ENCODE measurements at regions not wholly inside any gene's neighbourhood (a gene's known extent, or its start where the extent isn't known, plus 50 kb on each side); places are given as distances from the start of the nearest gene placed in this dataset.

DNA sequence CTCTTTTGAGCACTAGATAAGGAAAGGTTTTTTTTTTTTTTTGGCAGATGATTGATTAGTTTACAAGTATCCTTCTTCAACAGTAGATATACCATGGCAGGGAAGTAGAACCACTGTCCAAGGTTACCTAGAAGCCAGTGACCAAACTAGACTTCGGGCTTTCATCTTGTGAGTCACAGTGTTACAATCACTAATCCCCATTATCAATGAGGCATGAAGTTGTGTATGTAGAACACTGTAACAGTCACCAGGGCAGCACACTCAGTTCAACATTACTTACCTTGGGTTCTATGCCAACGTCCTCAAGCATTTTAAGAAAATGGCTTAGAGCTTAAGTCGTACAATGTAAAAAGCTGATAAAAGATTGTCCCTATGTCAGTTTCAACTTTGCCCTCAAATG is 430.9 kb downstream of the ETS1 start (continued):
- TF ChIP-seq, protein P1, sequence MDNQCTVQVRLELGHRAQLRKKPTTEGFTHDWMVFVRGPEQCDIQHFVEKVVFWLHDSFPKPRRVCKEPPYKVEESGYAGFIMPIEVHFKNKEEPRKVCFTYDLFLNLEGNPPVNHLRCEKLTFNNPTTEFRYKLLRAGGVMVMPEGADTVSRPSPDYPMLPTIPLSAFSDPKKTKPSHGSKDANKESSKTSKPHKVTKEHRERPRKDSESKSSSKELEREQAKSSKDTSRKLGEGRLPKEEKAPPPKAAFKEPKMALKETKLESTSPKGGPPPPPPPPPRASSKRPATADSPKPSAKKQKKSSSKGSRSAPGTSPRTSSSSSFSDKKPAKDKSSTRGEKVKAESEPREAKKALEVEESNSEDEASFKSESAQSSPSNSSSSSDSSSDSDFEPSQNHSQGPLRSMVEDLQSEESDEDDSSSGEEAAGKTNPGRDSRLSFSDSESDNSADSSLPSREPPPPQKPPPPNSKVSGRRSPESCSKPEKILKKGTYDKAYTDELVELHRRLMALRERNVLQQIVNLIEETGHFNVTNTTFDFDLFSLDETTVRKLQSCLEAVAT (IDR thresholded peaks at IDR 0.05), result no peak
- TF ChIP-seq, protein P2, sequence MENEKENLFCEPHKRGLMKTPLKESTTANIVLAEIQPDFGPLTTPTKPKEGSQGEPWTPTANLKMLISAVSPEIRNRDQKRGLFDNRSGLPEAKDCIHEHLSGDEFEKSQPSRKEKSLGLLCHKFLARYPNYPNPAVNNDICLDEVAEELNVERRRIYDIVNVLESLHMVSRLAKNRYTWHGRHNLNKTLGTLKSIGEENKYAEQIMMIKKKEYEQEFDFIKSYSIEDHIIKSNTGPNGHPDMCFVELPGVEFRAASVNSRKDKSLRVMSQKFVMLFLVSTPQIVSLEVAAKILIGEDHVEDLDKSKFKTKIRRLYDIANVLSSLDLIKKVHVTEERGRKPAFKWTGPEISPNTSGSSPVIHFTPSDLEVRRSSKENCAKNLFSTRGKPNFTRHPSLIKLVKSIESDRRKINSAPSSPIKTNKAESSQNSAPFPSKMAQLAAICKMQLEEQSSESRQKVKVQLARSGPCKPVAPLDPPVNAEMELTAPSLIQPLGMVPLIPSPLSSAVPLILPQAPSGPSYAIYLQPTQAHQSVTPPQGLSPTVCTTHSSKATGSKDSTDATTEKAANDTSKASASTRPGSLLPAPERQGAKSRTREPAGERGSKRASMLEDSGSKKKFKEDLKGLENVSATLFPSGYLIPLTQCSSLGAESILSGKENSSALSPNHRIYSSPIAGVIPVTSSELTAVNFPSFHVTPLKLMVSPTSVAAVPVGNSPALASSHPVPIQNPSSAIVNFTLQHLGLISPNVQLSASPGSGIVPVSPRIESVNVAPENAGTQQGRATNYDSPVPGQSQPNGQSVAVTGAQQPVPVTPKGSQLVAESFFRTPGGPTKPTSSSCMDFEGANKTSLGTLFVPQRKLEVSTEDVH (IDR thresholded peaks at IDR 0.05; ENCODE audit: low read depth, partially characterized antibody), result no peak
- TF ChIP-seq MEF2A (IDR thresholded peaks at IDR 0.05; ENCODE audit: insufficient read depth, low read depth, low read length) (no peak), SPI1 (IDR thresholded peaks at IDR 0.05; ENCODE audit: borderline replicate concordance, insufficient read depth, low read depth, low read length) (no peak), CBFB (IDR thresholded peaks at IDR 0.05; ENCODE audit: low read depth) (no peak), JUNB (IDR thresholded peaks at IDR 0.05) (no peak), PAX8 (IDR thresholded peaks at IDR 0.05) (no peak), SMC3 (IDR thresholded peaks at IDR 0.05; ENCODE audit: borderline replicate concordance, low read length) (no peak), RCOR1 (conservative IDR thresholded peaks at IDR 0.05; ENCODE audit: low read depth, low read length) (no peak)

DNA sequence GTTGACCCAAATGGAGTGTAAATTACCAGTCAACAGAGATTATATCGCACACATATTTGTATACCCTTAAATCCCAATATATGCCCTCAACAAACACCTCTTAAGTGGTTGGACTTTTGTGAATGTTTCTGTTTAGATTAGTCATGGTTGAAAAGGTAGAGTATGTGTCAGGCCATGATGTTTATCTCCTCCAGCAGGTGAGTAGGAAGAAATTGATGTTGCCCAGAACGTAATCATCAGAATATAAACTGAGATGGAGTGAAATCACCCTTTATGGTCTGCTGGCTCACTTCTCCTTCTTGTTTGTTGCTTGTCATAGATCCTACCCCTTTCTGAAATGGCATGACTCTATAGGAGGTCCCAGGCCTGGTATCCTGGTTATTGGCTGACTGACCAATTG is 431.8 kb downstream of the ETS1 start:
- no TSS peak for BruUV-seq (replicated peaks)
- ChIA-PET RAD21 (ENCODE audit: unreplicated experiment) (no interaction called here), SMC1A (ENCODE audit: uncharacterized antibody, unreplicated experiment) (interaction anchor here (1.2 kb wide), 1 partner anchor 64 kb away, joined by 3 read pairs; no protein-coding TSS in a partner anchor), POLR2A (no interaction called here), CTCF (interaction anchor here (1.1 to 9.5 kb wide), 6 partner anchors 9 to 685 kb away, joined by 3 to 119 read pairs (median 46); no protein-coding TSS in a partner anchor)
- DNase-seq (ENCODE audit: low read depth, low spot score) (no peak), FAIRE-seq (no peak), ATAC-seq (no peak)
- Histone ChIP-seq H3K4me1 (ENCODE audit: control insufficient read depth, insufficient read depth, low read length) (no peaks in the 10 kb centered on the region), H3K9ac (ENCODE audit: control insufficient read depth, insufficient read depth, low read length) (no peak overlapping the region), H3K27me3 (replicated peaks in 1 of 2; ENCODE audit: control insufficient read depth in 2 of 2, insufficient read depth in 2 of 2, low read length in 1 of 2) (peaks cover 3 to 4% of the 10 kb centered on the region in 2 experiments; a peak in 3 of 4 replicates), H4K20me1 (ENCODE audit: control insufficient read depth, insufficient read depth) (no peaks in the 10 kb centered on the region), H3K9me3 (replicated peaks; ENCODE audit: control insufficient read depth, insufficient read depth, low read length) (no peaks in the 10 kb centered on the region), H3K79me2 (ENCODE audit: control insufficient read depth, insufficient read depth, low read length) (no peaks in the 10 kb centered on the region), H2AFZ (ENCODE audit: control insufficient read depth, low read depth, low read length) (no peak overlapping the region), H3K27ac (ENCODE audit: control insufficient read depth, insufficient read depth) (no peak overlapping the region), H3K36me3 (ENCODE audit: control insufficient read depth in 2 of 2, insufficient read depth in 2 of 2, low read length in 1 of 2) (no peaks in the 10 kb centered on the region), H3K4me3 (no peak overlapping the region), H3K4me2 (ENCODE audit: control insufficient read depth, insufficient read depth) (no peak overlapping the region)
- intact Hi-C loops (cut with micrococcal nuclease; ENCODE audit: unreplicated experiment) (loop anchor here (5.0 kb wide), 2 partner anchors 677 to 692 kb away; no protein-coding TSS in a partner anchor), in situ Hi-C loops (cut with MboI) (no loop called here)
- 31% methylated on average over 2 of the region's 2 CpGs for WGBS (ENCODE audit: insufficient coverage, insufficient replicate concordance, low lambda C conversion rate, missing lambda C conversion rate)
- TF ChIP-seq DPF2 (IDR thresholded peaks at IDR 0.05) (no peak), ESRRA (IDR thresholded peaks at IDR 0.05; ENCODE audit: low read length) (no peak), SP1 (IDR thresholded peaks at IDR 0.05; ENCODE audit: low read depth, low read length) (no peak), RB1 (IDR thresholded peaks at IDR 0.05; ENCODE audit: borderline replicate concordance) (no peak), TAF1 (IDR thresholded peaks at IDR 0.05; ENCODE audit: borderline replicate concordance, low read depth, low read length) (no peak)
- TF ChIP-seq, protein P3, sequence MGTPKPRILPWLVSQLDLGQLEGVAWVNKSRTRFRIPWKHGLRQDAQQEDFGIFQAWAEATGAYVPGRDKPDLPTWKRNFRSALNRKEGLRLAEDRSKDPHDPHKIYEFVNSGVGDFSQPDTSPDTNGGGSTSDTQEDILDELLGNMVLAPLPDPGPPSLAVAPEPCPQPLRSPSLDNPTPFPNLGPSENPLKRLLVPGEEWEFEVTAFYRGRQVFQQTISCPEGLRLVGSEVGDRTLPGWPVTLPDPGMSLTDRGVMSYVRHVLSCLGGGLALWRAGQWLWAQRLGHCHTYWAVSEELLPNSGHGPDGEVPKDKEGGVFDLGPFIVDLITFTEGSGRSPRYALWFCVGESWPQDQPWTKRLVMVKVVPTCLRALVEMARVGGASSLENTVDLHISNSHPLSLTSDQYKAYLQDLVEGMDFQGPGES (IDR thresholded peaks at IDR 0.05), result no peak
- TF ChIP-seq, protein P4, sequence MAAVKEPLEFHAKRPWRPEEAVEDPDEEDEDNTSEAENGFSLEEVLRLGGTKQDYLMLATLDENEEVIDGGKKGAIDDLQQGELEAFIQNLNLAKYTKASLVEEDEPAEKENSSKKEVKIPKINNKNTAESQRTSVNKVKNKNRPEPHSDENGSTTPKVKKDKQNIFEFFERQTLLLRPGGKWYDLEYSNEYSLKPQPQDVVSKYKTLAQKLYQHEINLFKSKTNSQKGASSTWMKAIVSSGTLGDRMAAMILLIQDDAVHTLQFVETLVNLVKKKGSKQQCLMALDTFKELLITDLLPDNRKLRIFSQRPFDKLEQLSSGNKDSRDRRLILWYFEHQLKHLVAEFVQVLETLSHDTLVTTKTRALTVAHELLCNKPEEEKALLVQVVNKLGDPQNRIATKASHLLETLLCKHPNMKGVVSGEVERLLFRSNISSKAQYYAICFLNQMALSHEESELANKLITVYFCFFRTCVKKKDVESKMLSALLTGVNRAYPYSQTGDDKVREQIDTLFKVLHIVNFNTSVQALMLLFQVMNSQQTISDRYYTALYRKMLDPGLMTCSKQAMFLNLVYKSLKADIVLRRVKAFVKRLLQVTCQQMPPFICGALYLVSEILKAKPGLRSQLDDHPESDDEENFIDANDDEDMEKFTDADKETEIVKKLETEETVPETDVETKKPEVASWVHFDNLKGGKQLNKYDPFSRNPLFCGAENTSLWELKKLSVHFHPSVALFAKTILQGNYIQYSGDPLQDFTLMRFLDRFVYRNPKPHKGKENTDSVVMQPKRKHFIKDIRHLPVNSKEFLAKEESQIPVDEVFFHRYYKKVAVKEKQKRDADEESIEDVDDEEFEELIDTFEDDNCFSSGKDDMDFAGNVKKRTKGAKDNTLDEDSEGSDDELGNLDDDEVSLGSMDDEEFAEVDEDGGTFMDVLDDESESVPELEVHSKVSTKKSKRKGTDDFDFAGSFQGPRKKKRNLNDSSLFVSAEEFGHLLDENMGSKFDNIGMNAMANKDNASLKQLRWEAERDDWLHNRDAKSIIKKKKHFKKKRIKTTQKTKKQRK (IDR thresholded peaks at IDR 0.05; ENCODE audit: low read depth, low read length), result no peak

Measured in GM12878 (cell line).